Ectodermal cell (in vitro differentiated cells): ENCODE measurements at regions not wholly inside any gene's neighbourhood (a gene's known extent, or its start where the extent isn't known, plus 50 kb on each side); places are given as distances from the start of the nearest gene placed in this dataset.

ENCODE experiments used
- H3K27ac ChIP-seq: 2 replicates; pipeline ENCODE4 v1.7.0; 2013; ENCODE audit warnings: mild to moderate bottlenecking, low read depth, low read length; ENCODE audit not compliant: insufficient read depth, poor library complexity, severe bottlenecking
- H3K27me3 ChIP-seq: 2 replicates; pipeline ENCODE4 v1.7.0; 2013; ENCODE audit warnings: mild to moderate bottlenecking, low read length; ENCODE audit not compliant: insufficient read depth, control insufficient read depth, poor library complexity, severe bottlenecking
- H3K36me3 ChIP-seq: one replicate; pipeline ENCODE4 v1.7.0; 2013; ENCODE audit warnings: low read length; ENCODE audit not compliant: control insufficient read depth, insufficient read depth
- H3K4me1 ChIP-seq: one replicate; pipeline ENCODE4 v1.7.0; 2013; ENCODE audit warnings: low read length; ENCODE audit not compliant: control insufficient read depth, insufficient read depth
- H3K4me3 ChIP-seq: 2 replicates; pipeline ENCODE4 v1.7.0; 2013; ENCODE audit warnings: low read depth, low read length, control low read depth; ENCODE audit not compliant: insufficient read depth
- H3K9me3 ChIP-seq: 2 replicates; pipeline ENCODE4 v1.7.0; 2013; ENCODE audit warnings: mild to moderate bottlenecking, low read length, moderate library complexity; ENCODE audit not compliant: control insufficient read depth
- WGBS, 2 experiments: methylation state at CpG; one replicate each; pipeline ENCODE4 v1.1.7; 2013; ENCODE audit warnings: missing lambda C conversion rate in 2 of 2; 5-methylcytosine and 5-hydroxymethylcytosine counted together

DNA sequence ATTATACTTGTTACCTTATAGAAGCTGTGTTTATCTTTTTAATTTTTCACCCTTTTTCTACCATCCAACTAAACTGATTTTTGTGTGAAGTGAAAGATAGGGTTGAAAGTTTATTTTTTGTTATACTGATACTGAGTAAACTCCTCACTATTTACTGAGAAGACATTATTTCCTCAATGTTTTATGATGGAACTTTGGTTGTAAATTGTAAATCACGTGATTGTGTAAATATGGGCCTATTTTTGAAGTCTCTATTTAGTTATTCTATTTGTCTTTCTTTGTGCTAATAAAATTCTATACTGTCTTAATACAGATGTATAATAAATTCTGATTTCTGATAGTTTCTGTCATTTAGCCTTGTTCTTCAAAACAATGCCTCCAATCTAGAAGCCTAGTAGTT, 697.2 kb upstream of the SLC8A1 start:
- H3K27ac ChIP-seq: no peak overlapping the region
- no peaks in the 10 kb centered on the region for H3K36me3 ChIP-seq
- H3K4me1 ChIP-seq: no peaks in the 10 kb centered on the region
- H3K9me3 ChIP-seq: no peaks in the 10 kb centered on the region
- no peak overlapping the region for H3K4me3 ChIP-seq
- H3K27me3 ChIP-seq: no peaks in the 10 kb centered on the region
- WGBS, 2 experiments: no CpG with 5 or more reads among the region's 1 CpG

- H3K27me3 ChIP-seq: no peaks in the 10 kb centered on the region
- no peak overlapping the region for H3K27ac ChIP-seq
- no peaks in the 10 kb centered on the region for H3K4me1 ChIP-seq
- WGBS, 2 experiments: 95 to 97% methylated on average over 4 of the region's 4 CpGs
- no peak overlapping the region for H3K4me3 ChIP-seq
- H3K36me3 ChIP-seq: no peaks in the 10 kb centered on the region
- H3K9me3 ChIP-seq: no peaks in the 10 kb centered on the region
Observed at GRCh38 chr2:41151746-41152145, 699.9 kb upstream of the SLC8A1 start.

- H3K4me3 ChIP-seq: no peak overlapping the region
- no peaks in the 10 kb centered on the region for H3K9me3 ChIP-seq
- no peaks in the 10 kb centered on the region for H3K36me3 ChIP-seq
- H3K27me3 ChIP-seq: no peaks in the 10 kb centered on the region
- H3K4me1 ChIP-seq: no peaks in the 10 kb centered on the region
- H3K27ac ChIP-seq: no peak overlapping the region
Observed at GRCh38 chr2:41152318-41152717, 700.4 kb upstream of the SLC8A1 start.

DNA sequence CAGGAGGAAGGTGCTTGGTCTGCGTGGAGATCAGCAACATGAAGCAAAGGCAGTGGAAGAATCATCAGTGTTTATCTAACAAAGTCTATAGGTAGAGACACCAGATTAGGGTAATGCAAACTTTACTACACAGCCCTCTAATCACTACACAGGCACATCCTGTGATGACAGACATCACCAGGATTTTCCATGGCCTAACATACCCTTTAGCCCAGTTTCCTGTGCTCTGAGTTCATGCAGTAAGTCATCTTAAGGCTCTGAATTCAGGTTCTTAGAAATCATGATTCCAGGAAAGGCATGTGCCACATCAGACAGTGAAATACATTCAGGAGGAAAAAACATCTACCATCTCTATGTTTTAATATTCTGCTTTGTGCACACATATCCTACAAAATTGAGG, 708.5 kb upstream of the SLC8A1 start:
- H3K4me1 ChIP-seq: no peaks in the 10 kb centered on the region
- WGBS, 2 experiments: 84 to 100% methylated on average over 1 of the region's 1 CpG

GRCh38 chr2:41167014-41167413, 715.1 kb upstream of the SLC8A1 start:
- WGBS, 2 experiments: 66 to 67% methylated on average over 2 of the region's 2 CpGs
- no peaks in the 10 kb centered on the region for H3K27me3 ChIP-seq
- no peak overlapping the region for H3K4me3 ChIP-seq
- H3K9me3 ChIP-seq: no peaks in the 10 kb centered on the region
- H3K36me3 ChIP-seq: no peaks in the 10 kb centered on the region
- peaks cover 3% of the 10 kb centered on the region for H3K4me1 ChIP-seq
- H3K27ac ChIP-seq: no peak overlapping the region

More for the DNA sequence above, 708.5 kb upstream of the SLC8A1 start:
- no peak overlapping the region for H3K4me3 ChIP-seq
- H3K9me3 ChIP-seq: no peaks in the 10 kb centered on the region
- H3K36me3 ChIP-seq: no peaks in the 10 kb centered on the region
- no peaks in the 10 kb centered on the region for H3K27me3 ChIP-seq
- H3K27ac ChIP-seq: no peak overlapping the region

GRCh38 chr2:41169744-41170143, 717.9 kb upstream of the SLC8A1 start:
- Histone ChIP-seq H3K4me3 (no peak overlapping the region), H3K4me1 (peaks cover 3% of the 10 kb centered on the region), H3K27me3 (no peaks in the 10 kb centered on the region), H3K9me3 (no peaks in the 10 kb centered on the region), H3K36me3 (no peaks in the 10 kb centered on the region), H3K27ac (no peak overlapping the region)
- 82 to 88% methylated on average over 2 of the region's 2 CpGs for whole genome bisulfite sequencing, 2 experiments

DNA sequence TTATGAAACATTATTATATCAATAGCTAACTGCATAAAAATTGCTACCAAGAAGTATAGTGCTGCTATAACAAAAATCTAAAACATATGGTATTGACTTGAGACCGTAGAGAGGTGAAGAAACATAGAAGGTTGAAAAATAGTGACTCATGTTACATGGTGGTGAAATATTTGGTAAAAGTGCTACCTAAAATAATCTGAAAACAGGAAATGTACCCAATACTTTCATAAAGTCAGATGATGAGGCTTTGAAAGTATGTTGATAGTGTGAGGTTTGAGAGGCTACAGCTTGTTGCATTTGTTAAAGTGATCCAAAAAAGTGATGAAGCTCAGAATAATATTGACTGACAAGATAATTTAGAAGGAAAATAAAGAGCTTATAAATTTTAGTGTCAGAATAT, 718.7 kb upstream of the SLC8A1 start:
- no peaks in the 10 kb centered on the region for H3K9me3 ChIP-seq
- H3K4me1 ChIP-seq: peaks cover 3% of the 10 kb centered on the region
- no peak overlapping the region for H3K4me3 ChIP-seq
- H3K27me3 ChIP-seq: no peaks in the 10 kb centered on the region
- no peak overlapping the region for H3K27ac ChIP-seq
- no peaks in the 10 kb centered on the region for H3K36me3 ChIP-seq
- 100% methylated on average over 1 of the region's 1 CpG; no CpG with 5 or more reads in 1 of the 2 experiments for WGBS, 2 experiments

GRCh38 chr2:41180387-41180786, 728.5 kb upstream of the SLC8A1 start:
- no peaks in the 10 kb centered on the region for H3K4me1 ChIP-seq
- H3K27me3 ChIP-seq: no peaks in the 10 kb centered on the region
- H3K27ac ChIP-seq: no peak overlapping the region
- WGBS, 2 experiments: 83 to 87% methylated on average over 2 of the region's 2 CpGs
- no peak overlapping the region for H3K4me3 ChIP-seq
- no peaks in the 10 kb centered on the region for H3K9me3 ChIP-seq
- H3K36me3 ChIP-seq: no peaks in the 10 kb centered on the region

- Histone ChIP-seq H3K27ac (no peak overlapping the region), H3K4me1 (no peaks in the 10 kb centered on the region)
- WGBS, 2 experiments: 89 to 90% methylated on average over 5 of the region's 5 CpGs
Observed at GRCh38 chr2:41182961-41183360, 731.1 kb upstream of the SLC8A1 start.

DNA sequence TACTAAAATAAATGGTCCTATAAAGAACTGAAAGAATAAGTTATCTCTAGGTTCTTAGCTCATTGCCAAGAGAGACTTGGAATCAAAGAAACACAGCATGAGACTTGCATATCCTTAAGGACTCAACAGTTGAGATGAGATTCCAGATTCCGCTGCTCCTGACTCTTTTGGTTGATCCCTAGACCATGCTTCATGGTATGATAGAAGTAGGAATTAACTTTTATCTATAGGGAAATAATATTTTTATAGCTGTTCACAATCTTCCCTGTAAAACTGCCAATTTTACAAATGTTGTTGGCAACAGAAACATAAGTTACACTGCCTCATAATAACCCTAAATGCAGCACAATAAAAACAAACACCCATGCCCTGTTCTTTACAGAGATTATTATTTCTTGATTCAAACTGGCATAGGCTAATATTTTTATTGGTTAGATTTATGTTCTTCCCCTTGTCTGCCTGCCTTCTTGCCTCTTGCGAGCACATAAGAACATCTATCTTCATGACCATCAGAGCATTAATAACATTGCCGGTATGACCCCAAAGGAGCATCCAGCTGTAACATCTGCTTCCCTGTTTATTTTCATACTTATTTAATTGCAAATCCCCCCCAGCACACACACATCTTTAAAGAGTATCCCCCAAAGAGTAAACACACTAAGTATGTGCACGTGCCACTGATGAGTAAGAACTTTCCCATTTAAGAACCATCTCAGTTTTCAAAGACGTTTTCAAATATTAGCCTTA, 735.7 kb upstream of the SLC8A1 start:
- H3K27ac ChIP-seq: no peak overlapping the region
- H3K4me1 ChIP-seq: no peaks in the 10 kb centered on the region
- H3K4me3 ChIP-seq: no peak overlapping the region
- no peaks in the 10 kb centered on the region for H3K9me3 ChIP-seq
- H3K27me3 ChIP-seq: no peaks in the 10 kb centered on the region
- WGBS, 2 experiments: 90 to 91% methylated on average over 4 of the region's 5 CpGs
- H3K36me3 ChIP-seq: no peaks in the 10 kb centered on the region

More at GRCh38 chr2:41182961-41183360, 731.1 kb upstream of the SLC8A1 start:
- H3K9me3 ChIP-seq: no peaks in the 10 kb centered on the region
- H3K36me3 ChIP-seq: no peaks in the 10 kb centered on the region
- no peaks in the 10 kb centered on the region for H3K27me3 ChIP-seq
- H3K4me3 ChIP-seq: no peak overlapping the region
